Astrocyte (in vitro differentiated cells and primary cell): ENCODE measurements at regions not wholly inside any gene's neighbourhood (a gene's known extent, or its start where the extent isn't known, plus 50 kb on each side); places are given as distances from the start of the nearest gene placed in this dataset.

Source experiments
- DNase-seq: peaks from one replicate; pipeline ENCODE4 v3.0.0-alpha.2; 2010; ENCODE audit warnings: low read depth
- FAIRE-seq: peaks from 2 replicates; lab custom pipeline; 2011; peaks lifted over from hg19 to GRCh38; lab: Jason Lieb, UNC
- H2AFZ ChIP-seq: 2 replicates; pipeline ENCODE4 v1.6.0; 2012; ENCODE audit warnings: low read depth, low read length, inconsistent platforms
- H3K27ac ChIP-seq: 2 replicates; pipeline ENCODE4 v1.5.1; 2011; ENCODE audit warnings: low read depth, low read length, inconsistent platforms
- H3K27me3 ChIP-seq: 2 replicates; pipeline ENCODE4 v1.6.0; 2011; ENCODE audit warnings: low read length, inconsistent platforms; ENCODE audit not compliant: insufficient read depth
- H3K36me3 ChIP-seq: 2 replicates; pipeline ENCODE4 v1.5.1; 2011; ENCODE audit warnings: low read length, inconsistent platforms; ENCODE audit not compliant: insufficient read depth
- H3K4me1 ChIP-seq: 2 replicates; pipeline ENCODE4 v1.5.1; 2011; ENCODE audit warnings: low read length, inconsistent platforms; ENCODE audit not compliant: insufficient read depth
- H3K4me2 ChIP-seq: 2 replicates; pipeline ENCODE4 v1.6.0; 2012; ENCODE audit warnings: low read length, inconsistent platforms
- H3K4me3 ChIP-seq: 2 replicates; pipeline ENCODE4 v1.5.1; 2011; ENCODE audit warnings: low read depth, mild to moderate bottlenecking, low read length, inconsistent platforms; ENCODE audit not compliant: insufficient read depth
- H3K79me2 ChIP-seq: 2 replicates; pipeline ENCODE4 v1.6.0; 2012; ENCODE audit warnings: mild to moderate bottlenecking, low read length, inconsistent platforms; ENCODE audit not compliant: insufficient read depth
- H3K9ac ChIP-seq: 2 replicates; pipeline ENCODE4 v1.6.0; 2012; ENCODE audit warnings: mild to moderate bottlenecking, low read length, inconsistent platforms
- H3K9me3 ChIP-seq: 2 replicates; pipeline ENCODE4 v1.5.1; 2012; ENCODE audit warnings: low read depth, mild to moderate bottlenecking, low read length, inconsistent platforms; ENCODE audit not compliant: insufficient read depth
- H4K20me1 ChIP-seq: 2 replicates; pipeline ENCODE4 v1.6.0; 2012; ENCODE audit warnings: low read length, inconsistent platforms; ENCODE audit not compliant: insufficient read depth
- H3K27ac Mint-ChIP-seq: one replicate; pipeline ENCODE4 v1.8.0; 2021; ENCODE audit warnings: mild to moderate bottlenecking, mixed read lengths; ENCODE audit not compliant: unreplicated experiment
- H3K27me3 Mint-ChIP-seq: one replicate; pipeline ENCODE4 v1.8.0; 2021; ENCODE audit warnings: low read depth, mixed read lengths; ENCODE audit not compliant: unreplicated experiment
- H3K36me3 Mint-ChIP-seq: one replicate; pipeline ENCODE4 v1.8.0; 2021; ENCODE audit warnings: low read depth, mixed read lengths; ENCODE audit not compliant: unreplicated experiment
- H3K4me1 Mint-ChIP-seq: one replicate; pipeline ENCODE4 v1.8.0; 2021; ENCODE audit warnings: low read depth, mixed read lengths; ENCODE audit not compliant: unreplicated experiment
- H3K4me3 Mint-ChIP-seq: one replicate; pipeline ENCODE4 v1.8.0; 2021; ENCODE audit warnings: mild to moderate bottlenecking, moderate library complexity, mixed read lengths; ENCODE audit not compliant: unreplicated experiment
- H3K9me3 Mint-ChIP-seq: one replicate; pipeline ENCODE4 v1.8.0; 2021; ENCODE audit warnings: mild to moderate bottlenecking, mixed read lengths; ENCODE audit not compliant: unreplicated experiment
- EZH2 ChIP-seq: IDR thresholded peaks from 2 replicates; pipeline ENCODE4 v1.6.1; 2012; ENCODE audit warnings: mild to moderate bottlenecking, low read length, inconsistent platforms; ENCODE audit not compliant: insufficient read depth
- TF ChIP-seq, protein P1 (sequence below): IDR thresholded peaks from 2 replicates; pipeline ENCODE4 v1.5.1; 2011; ENCODE audit warnings: low read depth, mild to moderate bottlenecking, inconsistent platforms, low read length, moderate library complexity; ENCODE audit not compliant: insufficient read depth

DNA sequence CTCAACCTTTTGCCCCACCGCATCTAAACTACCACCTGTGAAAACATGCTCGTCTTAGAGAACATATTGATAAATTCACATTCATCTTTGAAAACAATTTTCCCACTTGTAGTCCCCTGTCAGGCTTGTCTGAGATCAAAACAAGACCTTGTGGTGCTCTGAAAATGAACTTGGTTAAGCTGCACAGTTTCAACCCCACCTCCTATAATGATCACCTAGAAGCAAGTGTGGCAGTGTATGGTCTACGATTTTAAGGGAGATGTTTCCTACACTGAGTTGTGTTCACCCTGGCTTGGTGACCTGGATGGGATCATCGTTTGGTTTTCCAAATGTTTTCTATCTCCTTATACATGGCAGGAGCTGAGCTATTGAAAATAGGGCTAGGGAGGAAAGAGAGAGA lies 539.4 kb downstream of the DOK5 start:
- no peaks in the 10 kb centered on the region for H3K9me3 ChIP-seq
- no peak for FAIRE-seq
- Mint-ChIP-seq H3K27me3 (no peaks in the 10 kb centered on the region), H3K36me3 (no peaks in the 10 kb centered on the region), H3K27ac (no peak overlapping the region), H3K4me3 (no peak overlapping the region), H3K9me3 (peaks cover 4% of the 10 kb centered on the region), H3K4me1 (no peaks in the 10 kb centered on the region)
- no peak overlapping the region for H3K4me3 ChIP-seq
- H4K20me1 ChIP-seq, result no peaks in the 10 kb centered on the region
- no peaks in the 10 kb centered on the region for H3K36me3 ChIP-seq
- no peak overlapping the region for H3K27ac ChIP-seq
- TF ChIP-seq EZH2, result no peak
- TF ChIP-seq, protein P1, sequence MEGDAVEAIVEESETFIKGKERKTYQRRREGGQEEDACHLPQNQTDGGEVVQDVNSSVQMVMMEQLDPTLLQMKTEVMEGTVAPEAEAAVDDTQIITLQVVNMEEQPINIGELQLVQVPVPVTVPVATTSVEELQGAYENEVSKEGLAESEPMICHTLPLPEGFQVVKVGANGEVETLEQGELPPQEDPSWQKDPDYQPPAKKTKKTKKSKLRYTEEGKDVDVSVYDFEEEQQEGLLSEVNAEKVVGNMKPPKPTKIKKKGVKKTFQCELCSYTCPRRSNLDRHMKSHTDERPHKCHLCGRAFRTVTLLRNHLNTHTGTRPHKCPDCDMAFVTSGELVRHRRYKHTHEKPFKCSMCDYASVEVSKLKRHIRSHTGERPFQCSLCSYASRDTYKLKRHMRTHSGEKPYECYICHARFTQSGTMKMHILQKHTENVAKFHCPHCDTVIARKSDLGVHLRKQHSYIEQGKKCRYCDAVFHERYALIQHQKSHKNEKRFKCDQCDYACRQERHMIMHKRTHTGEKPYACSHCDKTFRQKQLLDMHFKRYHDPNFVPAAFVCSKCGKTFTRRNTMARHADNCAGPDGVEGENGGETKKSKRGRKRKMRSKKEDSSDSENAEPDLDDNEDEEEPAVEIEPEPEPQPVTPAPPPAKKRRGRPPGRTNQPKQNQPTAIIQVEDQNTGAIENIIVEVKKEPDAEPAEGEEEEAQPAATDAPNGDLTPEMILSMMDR, result no peak
- H3K9ac ChIP-seq, result no peak overlapping the region
- no peaks in the 10 kb centered on the region for H3K27me3 ChIP-seq
- DNase-seq, result no peak
- no peaks in the 10 kb centered on the region for H3K4me1 ChIP-seq
- no peak overlapping the region for H3K4me2 ChIP-seq
- no peak overlapping the region for H2AFZ ChIP-seq
- no peaks in the 10 kb centered on the region for H3K79me2 ChIP-seq

DNA sequence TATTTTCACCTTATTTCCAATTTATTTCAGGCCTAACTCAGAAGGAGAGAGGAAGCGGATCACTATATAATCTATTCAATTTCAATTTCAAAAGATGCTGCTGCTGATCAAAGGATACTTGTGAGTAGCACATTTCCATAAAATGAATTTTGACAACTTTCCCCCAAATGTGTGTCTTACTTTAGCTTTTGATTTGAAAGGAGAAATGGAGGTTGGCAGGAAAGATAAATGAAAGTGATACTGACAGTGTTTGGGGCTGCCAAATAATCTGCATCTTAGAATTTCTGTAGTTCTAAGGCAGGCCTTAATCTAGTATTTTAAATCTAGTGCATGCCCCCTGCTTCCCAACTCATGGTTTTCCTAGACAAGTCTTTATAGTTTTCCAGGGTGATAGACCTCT lies 535.4 kb downstream of the DOK5 start:
- H4K20me1 ChIP-seq, result no peaks in the 10 kb centered on the region
- H2AFZ ChIP-seq, result no peak overlapping the region
- Mint-ChIP-seq H3K27ac (no peak overlapping the region), H3K4me3 (no peak overlapping the region), H3K36me3 (no peaks in the 10 kb centered on the region), H3K27me3 (no peaks in the 10 kb centered on the region), H3K4me1 (no peaks in the 10 kb centered on the region), H3K9me3 (no peaks in the 10 kb centered on the region)
- no peak for TF ChIP-seq EZH2
- TF ChIP-seq, protein P1, result no peak
- H3K4me2 ChIP-seq, result no peak overlapping the region
- H3K4me1 ChIP-seq, result no peaks in the 10 kb centered on the region
- H3K36me3 ChIP-seq, result no peaks in the 10 kb centered on the region
- DNase-seq, result no peak
- H3K9ac ChIP-seq, result no peak overlapping the region
- H3K9me3 ChIP-seq, result no peaks in the 10 kb centered on the region
- no peak overlapping the region for H3K4me3 ChIP-seq
- no peaks in the 10 kb centered on the region for H3K27me3 ChIP-seq
- no peak for FAIRE-seq
- no peak overlapping the region for H3K27ac ChIP-seq
- no peaks in the 10 kb centered on the region for H3K79me2 ChIP-seq

DNA sequence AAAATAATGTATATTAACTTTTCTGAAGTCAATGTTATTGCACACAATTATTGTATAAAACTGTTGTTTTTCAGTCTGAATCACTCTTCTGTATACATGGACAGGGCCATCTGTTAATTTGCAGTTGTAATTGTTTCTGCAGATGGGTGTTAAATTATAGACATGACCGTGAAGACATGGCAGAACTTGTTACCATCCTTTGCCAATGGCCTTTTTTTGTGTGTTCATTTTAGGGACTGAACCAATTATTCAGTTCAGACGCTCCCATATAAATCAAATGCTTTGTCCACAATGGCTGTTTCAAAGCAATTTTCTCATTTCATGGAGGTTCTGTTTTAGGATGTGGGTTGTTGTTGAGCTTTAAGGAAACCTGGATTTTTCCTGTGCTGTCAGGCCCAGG lies 533.7 kb downstream of the DOK5 start:
- no peak for FAIRE-seq
- H3K36me3 Mint-ChIP-seq, result no peaks in the 10 kb centered on the region
- H3K4me3 Mint-ChIP-seq, result no peak overlapping the region

More for the DNA sequence above, 533.7 kb downstream of the DOK5 start:
- no peak overlapping the region for H3K27ac Mint-ChIP-seq
- no peaks in the 10 kb centered on the region for H3K9me3 Mint-ChIP-seq
- Histone ChIP-seq H3K36me3 (no peaks in the 10 kb centered on the region), H3K27ac (no peak overlapping the region), H3K79me2 (no peaks in the 10 kb centered on the region), H4K20me1 (no peaks in the 10 kb centered on the region), H3K4me1 (no peaks in the 10 kb centered on the region), H3K4me3 (no peak overlapping the region), H3K9me3 (no peaks in the 10 kb centered on the region), H3K4me2 (no peak overlapping the region), H3K9ac (no peak overlapping the region), H3K27me3 (no peaks in the 10 kb centered on the region), H2AFZ (no peak overlapping the region)
- no peak for TF ChIP-seq EZH2
- TF ChIP-seq, protein P1, result no peak
- H3K27me3 Mint-ChIP-seq, result no peaks in the 10 kb centered on the region
- no peaks in the 10 kb centered on the region for H3K4me1 Mint-ChIP-seq
- DNase-seq, result no peak
